ENCODE measurements at regions not wholly inside any gene's neighbourhood (a gene's known extent, or its start where the extent isn't known, plus 50 kb on each side); places are given as distances from the start of the nearest gene placed in this dataset.
"Not testable (repeated sequence)": the region's sequence is repeated elsewhere in the genome, so short reads cannot be mapped to it uniquely, and the experiment has no call there.

GRCh38 chrX:90337161-90337560 is 415.5 kb downstream of the TGIF2LX start:
- not testable (repeated sequence) for DNase-seq

DNA sequence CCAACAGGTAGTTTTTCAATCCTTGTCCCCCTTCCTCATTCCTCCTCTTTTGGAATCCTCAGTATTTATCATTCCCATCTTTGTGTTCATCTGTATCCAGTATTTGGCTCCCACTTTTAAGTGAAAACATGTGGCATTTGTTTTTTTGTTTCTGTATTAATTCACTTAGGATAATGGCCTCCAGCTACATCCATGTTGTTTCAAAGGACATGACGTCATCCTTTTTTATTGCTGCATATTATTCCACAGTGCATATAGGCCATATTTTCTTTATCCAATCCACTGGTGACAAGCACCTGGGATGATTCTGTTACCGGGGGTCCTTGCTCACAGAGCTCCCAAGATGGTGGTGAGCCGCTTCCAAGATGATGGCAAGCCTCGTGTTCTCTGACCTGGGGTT is 447.9 kb downstream of the TGIF2LX start:
- not testable (repeated sequence) for DNase-seq

DNA sequence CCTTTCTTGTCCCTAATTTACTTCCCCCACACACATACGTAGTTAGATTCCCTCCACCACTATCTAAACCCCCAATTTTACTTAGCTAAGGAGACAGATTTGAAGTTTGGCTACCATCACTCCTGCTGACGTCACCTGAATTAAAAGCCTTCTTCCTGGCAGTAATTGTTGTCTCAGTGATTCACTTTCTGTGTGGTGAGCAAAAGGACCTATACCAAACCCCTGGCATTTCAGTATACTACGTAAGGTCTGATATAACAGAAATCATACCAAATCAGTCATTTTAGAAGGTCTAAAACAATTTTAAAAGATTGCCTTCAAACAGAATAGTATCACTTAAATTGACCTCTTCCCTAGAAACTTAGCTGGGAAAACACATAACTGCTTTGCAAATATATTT is 476.3 kb downstream of the TGIF2LX start:
- DNase-seq: not testable (repeated sequence)

DNA sequence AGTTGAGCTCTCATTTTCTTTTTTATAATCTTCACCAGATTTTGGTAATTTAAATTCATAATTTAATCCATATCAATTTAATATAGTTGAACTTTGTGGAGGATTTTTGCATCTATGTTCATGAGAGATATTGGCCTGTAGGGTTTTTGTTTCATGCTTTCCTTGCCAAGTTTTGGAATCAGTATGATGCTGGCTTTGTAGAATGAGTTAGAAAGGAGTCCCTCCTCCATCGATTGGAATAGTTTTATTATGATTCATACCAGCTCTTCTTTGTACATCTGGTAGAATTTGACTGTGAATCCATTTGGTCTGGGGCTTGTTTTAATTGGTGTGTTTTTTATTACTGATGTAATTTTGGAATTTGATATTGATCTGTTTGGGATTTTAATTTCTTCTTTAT is 480.5 kb downstream of the TGIF2LX start:
- not testable (repeated sequence) for DNase-seq

DNA sequence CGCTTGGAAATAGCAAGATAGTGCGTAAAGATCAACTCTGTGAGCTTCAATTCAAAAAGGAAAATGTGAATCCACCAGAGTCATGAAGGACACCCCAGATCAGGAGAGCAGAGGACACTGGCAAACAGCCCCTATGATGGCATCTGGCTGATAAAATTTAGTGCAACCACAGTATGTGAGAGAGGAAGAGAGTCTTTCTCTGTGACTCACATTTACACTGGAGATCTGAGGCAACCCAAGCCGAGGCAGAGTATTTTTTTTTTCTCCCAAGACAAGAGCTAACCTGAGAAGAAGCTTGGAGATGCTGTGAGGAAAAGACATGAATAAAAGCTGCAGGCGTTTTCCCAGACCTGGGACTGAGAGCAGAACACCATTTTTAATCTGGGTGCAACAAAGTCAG is 482.2 kb downstream of the TGIF2LX start:
- not testable (repeated sequence) for DNase-seq

DNA sequence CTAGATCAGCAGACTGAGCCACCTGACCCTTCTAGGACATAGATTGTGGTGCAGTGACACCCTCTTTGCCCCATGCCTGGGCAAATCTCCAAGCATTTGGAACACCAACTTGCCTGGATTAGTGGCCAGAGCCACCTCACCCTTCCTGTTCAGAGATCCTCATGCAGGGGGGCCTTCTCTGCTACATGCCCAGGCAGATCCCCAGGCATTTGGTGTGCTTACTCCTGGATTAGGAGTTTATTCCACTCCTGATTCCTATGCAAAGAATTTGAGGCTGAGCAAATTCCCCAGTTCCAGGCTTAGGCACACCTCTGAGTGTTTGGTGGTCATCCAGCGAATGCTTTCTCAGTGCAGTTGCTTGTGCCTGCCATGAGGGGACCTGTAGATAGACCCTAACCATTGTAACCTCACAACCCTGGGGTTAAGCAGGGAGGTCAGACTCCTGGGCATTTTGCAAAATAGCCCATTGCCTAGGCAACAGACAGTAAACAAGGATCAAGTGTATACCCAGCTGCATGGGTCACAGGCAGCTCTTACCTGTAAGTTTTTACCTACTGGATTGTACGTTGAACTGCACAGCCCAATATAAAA is 483.2 kb downstream of the TGIF2LX start:
- not testable (repeated sequence) for DNase-seq

GRCh38 chrX:90453770-90454338 is 532.1 kb downstream of the TGIF2LX start:
- not testable (repeated sequence) for DNase-seq

DNA sequence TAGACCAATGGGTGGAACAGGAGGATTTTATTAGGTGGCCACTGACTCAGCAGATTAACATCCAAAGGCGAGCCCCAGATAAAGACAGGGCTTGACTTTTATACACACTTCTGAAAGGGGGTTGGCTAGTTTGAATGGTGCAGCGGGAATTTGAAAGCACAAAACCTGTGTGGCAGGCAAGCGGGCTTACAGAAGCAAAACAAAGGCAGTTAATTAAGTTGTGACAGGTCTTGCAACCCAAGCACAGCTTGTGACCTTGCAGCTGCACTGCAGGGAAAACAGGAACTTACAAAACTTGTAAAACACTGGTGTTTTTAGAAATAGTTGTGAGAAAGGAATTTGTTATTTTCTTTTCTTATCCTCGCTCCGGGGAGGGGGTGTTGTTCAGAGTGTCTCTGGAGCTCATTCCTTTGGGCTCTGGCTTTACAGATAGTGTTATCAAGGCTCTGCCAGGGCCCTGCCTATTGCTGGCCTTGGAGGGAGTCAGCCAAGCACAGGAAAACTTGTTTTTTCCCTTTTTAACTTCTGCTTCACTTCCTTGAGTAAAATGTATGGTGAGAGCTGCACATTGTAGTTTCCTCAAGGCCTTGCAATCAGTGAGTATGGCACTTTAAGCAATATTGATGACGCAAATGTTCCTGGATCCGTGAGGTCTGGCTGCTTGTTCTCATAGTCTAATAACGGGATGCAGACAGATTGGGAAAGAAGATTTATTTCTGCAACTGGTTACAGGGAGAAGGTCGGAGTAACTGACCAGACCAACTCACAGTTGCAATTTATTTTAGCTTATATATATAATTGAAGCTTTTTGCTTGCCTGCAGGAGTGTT is 536.6 kb downstream of the TGIF2LX start:
- DNase-seq: peak in 1 of 3 donors; percentile 9

DNA sequence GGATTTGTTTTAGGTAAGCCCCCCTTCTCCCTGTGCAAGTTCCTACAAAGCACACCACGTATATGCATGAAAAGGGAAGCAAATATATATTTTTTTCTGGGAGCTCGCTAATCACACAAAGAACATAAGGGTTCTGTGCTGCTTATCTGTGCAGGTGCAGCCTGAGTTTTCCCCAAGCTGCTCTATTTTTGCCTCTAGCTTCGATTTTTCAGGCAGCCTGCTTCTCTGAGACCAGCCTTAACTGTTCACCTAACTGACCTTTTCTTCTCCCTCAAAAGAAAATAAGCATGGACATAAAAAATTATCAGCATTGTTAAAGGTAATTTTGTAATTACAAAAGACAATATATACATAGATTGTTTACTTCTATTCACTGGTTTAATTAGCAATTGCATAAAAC is 552.7 kb downstream of the TGIF2LX start:
- not testable (repeated sequence) for DNase-seq

DNA sequence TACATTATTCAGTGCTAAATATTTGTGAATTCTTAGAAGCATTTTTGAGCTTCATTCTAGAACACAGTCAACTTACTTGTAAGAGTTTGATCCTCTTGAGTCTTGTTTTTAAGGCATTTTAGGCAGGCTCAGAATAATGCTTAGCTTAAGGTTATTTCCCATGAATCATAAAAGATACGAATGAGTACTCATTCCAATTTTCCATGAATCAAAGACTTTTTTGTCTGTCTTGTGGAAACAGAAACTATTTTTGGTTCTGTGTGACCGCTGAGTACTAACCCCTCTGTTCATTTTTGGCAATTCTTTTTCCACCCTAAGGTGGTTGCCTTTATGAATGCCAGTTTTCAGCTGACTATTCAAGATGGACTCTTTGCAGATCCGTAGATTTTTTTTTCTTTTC is 563.7 kb downstream of the TGIF2LX start:
- not testable (repeated sequence) for DNase-seq

DNA sequence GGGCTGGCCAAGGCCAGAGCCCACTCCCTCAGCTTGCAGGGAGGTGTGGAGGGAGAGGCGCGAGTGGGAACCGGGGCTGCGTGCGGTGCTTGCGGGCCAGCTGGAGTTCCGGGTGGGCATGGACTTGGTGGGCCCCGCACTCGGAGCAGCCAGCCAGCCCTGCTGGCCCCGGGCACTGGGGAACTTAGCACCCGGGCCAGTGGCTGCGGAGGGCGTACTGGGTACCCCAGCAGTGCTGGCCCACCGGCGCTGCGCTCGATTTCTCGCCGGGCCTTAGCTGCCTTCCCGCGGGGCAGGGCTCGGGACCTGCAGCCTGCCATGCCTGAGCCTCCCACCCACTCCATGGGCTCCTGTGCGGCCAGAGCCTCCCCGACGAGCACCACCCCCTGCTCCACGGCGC is 599.6 kb downstream of the TGIF2LX start:
- DNase-seq: not testable (repeated sequence)

GRCh38 chrX:90524383-90524968 is 602.8 kb downstream of the TGIF2LX start:
- DNase-seq: peak in 1 of 3 donors; percentile 0
